ENCODE measurements at regions not wholly inside any gene's neighbourhood (a gene's known extent, or its start where the extent isn't known, plus 50 kb on each side); places are given as distances from the start of the nearest gene placed in this dataset.

GRCh38 chr12:69047990-69048389, 115.0 kb upstream of the CPM start:
- TF ChIP-seq CTCF (IDR thresholded peaks at IDR 0.05) (no peak), POLR2A (IDR thresholded peaks at IDR 0.05) (no peak)
